ENCODE measurements at regions not wholly inside any gene's neighbourhood (a gene's known extent, or its start where the extent isn't known, plus 50 kb on each side); places are given as distances from the start of the nearest gene placed in this dataset.

DNA sequence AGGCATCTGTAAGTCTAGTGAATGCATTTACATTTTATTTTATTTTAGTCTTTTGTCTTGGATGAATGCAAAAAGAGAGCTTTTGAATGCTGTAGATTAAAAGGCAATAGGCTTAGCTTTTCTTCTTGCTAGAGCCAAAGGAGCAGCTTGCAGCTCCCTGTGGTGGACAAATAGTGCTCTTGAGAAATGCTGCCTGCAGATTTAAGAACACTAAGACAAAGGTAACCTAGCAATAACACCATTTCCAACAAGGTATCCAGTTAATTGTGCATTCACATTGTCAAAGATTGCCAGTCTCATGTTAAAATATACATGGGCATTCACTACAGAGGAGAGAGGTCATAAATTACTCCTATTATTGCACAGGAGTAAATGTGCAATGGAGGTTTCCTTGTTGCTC, 859.2 kb upstream of the PRKX start:
- Histone ChIP-seq H3F3A (replicated peaks; ENCODE audit: insufficient read depth) (no peaks in the 10 kb centered on the region), H4K20me1 (ENCODE audit: insufficient read depth) (no peaks in the 10 kb centered on the region), H3K9me2 (no peaks in the 10 kb centered on the region)

More for the DNA sequence above, 859.2 kb upstream of the PRKX start:
- H3K27me3 ChIP-seq (ENCODE audit: insufficient read depth) = no peaks in the 10 kb centered on the region
- H3K36me3 ChIP-seq (replicated peaks in 1 of 2; ENCODE audit: control insufficient read depth in 1 of 2, insufficient read depth in 2 of 2, low read length in 1 of 2) = no peaks in the 10 kb centered on the region
- H3K79me2 ChIP-seq (ENCODE audit: insufficient read depth) = no peaks in the 10 kb centered on the region
- no peaks in the 10 kb centered on the region; the same call in 1 of the 2 replicates for H3K9me3 ChIP-seq
- no peak overlapping the region for H3K4me3 ChIP-seq (ENCODE audit: low read depth in 2 of 2, low read length in 1 of 2)
- no peak overlapping the region for H2AFZ ChIP-seq (ENCODE audit: low read depth)
- no peak overlapping the region for H3K27ac ChIP-seq (ENCODE audit: low read depth in 2 of 2, low read length in 1 of 2)
- H3K4me2 ChIP-seq = no peak overlapping the region
- TF ChIP-seq EZH2phosphoT487 (IDR thresholded peaks at IDR 0.05; ENCODE audit: borderline replicate concordance, low read depth) (no peak), USF2 (IDR thresholded peaks at IDR 0.05; ENCODE audit: borderline replicate concordance, low read depth, low read length) (no peak), JUND (IDR thresholded peaks at IDR 0.05) (no peak), REST (IDR thresholded peaks at IDR 0.05; ENCODE audit: low read depth, low read length) (no peak), IRF3 (IDR thresholded peaks at IDR 0.05; ENCODE audit: low read depth, low read length) (no peak), RFX5 (IDR thresholded peaks at IDR 0.05; ENCODE audit: low read length) (no peak), RAD21 (IDR thresholded peaks at IDR 0.05; ENCODE audit: low read length) (no peak), ELF1 (IDR thresholded peaks at IDR 0.05) (no peak)
- H3K9ac ChIP-seq = no peak overlapping the region
- ChIA-PET POLR2A (no interaction called here), CTCF (no interaction called here)
- no peaks in the 10 kb centered on the region for H3K4me1 ChIP-seq (ENCODE audit: control insufficient read depth in 1 of 2, insufficient read depth in 2 of 2, low read depth in 1 of 2, low read length in 1 of 2)
- no peak for DNase-seq

Measured in SK-N-SH (cell line).